ENCODE measurements at regions not wholly inside any gene's neighbourhood (a gene's known extent, or its start where the extent isn't known, plus 50 kb on each side); places are given as distances from the start of the nearest gene placed in this dataset.
A peak's percentile ranks its signal among the peaks of the same experiment; 100 is the strongest.

DNA sequence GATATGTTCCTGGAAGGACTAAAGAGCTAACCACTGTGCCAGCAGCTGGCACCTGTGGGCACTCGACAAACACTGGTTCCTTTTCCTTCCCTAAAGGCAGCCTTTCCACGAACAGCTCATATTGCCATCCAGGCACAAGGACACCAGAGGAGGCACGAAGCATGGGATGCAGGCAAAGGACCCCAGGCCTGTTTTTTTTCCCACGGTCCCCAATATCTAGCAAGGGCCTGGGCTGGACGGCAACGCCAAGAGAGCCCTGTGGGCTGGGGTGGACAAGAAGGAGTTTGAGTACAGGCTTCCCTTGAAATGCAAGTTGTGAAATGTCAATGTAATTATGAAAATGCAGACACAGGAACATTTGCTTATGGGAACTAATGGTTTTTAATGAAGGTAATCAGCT lies 135.9 kb downstream of the CYP26B1 start:
- peak; percentile 4 for DNase-seq (ENCODE audit: low spot score)
- in situ Hi-C loops (cut with MboI; ENCODE audit: low sequenced_read_pairs, unreplicated experiment): no loop called here

DNA sequence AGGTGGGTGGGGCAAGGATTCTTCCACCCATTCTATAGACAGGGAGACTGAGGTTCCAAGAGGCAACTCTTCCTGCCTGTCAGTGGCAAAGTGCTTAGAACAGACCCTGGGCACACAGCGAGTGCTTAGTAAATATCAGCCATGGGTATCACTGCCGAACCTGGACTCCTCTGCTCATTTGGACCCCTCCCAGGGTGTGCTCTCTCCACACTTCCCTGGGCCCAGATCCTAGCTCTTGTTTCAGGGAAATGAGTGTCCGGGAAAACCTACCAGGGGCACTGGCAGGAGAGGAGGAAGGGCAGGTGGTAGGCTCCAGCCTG lies 136.3 kb downstream of the CYP26B1 start:
- TF ChIP-seq, protein P1, sequence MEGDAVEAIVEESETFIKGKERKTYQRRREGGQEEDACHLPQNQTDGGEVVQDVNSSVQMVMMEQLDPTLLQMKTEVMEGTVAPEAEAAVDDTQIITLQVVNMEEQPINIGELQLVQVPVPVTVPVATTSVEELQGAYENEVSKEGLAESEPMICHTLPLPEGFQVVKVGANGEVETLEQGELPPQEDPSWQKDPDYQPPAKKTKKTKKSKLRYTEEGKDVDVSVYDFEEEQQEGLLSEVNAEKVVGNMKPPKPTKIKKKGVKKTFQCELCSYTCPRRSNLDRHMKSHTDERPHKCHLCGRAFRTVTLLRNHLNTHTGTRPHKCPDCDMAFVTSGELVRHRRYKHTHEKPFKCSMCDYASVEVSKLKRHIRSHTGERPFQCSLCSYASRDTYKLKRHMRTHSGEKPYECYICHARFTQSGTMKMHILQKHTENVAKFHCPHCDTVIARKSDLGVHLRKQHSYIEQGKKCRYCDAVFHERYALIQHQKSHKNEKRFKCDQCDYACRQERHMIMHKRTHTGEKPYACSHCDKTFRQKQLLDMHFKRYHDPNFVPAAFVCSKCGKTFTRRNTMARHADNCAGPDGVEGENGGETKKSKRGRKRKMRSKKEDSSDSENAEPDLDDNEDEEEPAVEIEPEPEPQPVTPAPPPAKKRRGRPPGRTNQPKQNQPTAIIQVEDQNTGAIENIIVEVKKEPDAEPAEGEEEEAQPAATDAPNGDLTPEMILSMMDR (IDR thresholded peaks at IDR 0.05; ENCODE audit: borderline replicate concordance, control extremely low read depth, extremely low read depth, insufficient read depth, missing control alignments): no peak
- DNase-seq (ENCODE audit: low spot score): peak; percentile 4
- in situ Hi-C loops (cut with MboI; ENCODE audit: low sequenced_read_pairs, unreplicated experiment): no loop called here

More for the DNA sequence above, 135.9 kb downstream of the CYP26B1 start:
- TF ChIP-seq, protein P1 (IDR thresholded peaks at IDR 0.05; ENCODE audit: borderline replicate concordance, control extremely low read depth, extremely low read depth, insufficient read depth, missing control alignments): no peak

DNA sequence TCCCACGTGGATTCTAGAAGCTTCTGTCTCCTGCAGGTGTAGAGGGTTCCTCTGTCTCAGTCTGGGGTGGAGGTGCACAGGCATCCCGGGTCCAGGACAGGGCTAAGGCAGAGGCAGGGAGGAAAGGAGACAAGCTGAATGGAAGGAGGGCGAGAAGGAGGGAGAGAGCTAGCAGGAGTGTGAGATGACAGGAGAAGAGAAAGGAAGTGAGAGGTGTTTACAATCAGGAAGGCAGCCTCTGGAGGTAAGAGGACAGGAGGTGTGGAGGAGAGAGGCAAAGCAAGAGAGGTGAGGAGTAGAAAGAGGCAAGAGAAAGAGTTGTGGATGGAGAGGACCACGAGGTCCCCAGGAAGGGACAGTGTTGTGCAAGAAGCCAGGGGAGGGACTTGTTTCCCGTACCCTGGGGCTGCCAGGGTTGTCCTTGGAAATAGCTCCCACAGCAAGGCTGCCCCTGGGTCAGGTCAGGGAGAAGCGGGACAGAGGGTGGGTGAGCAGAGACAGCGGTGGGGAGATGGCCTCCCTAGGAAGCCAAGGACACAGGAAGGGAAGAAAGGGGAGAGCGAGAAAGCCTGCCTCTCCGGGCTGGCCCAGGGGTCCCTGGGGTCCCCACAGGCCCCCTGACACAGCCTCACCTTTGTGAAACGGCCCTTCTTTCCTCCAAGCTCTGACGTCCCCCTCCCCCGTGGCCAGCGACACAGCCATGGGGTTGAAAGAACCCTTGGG lies 136.9 kb downstream of the CYP26B1 start:
- TF ChIP-seq, protein P1 (IDR thresholded peaks at IDR 0.05; ENCODE audit: borderline replicate concordance, control extremely low read depth, extremely low read depth, insufficient read depth, missing control alignments): no peak
- DNase-seq (ENCODE audit: low spot score): peak; percentile 4
- in situ Hi-C loops (cut with MboI; ENCODE audit: low sequenced_read_pairs, unreplicated experiment): no loop called here

DNA sequence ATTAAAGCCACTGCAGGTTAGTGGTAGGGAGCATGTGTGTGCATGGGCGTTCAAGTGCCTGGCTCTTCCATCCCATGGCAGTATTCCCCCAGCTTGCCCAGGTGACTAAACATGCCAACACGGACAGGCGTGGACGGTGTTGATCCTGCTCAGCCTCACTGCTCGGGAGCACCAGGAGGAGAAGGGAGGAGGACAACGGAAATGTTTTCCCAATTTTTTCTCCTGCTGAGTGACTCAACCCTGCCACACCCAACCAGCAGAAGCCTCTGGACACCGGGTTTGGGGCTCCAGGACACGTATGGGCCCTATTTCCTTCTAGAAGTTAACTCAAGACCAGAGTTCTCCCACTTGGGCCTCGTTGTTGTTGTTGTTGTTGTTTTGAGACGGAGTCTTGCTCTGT lies 139.1 kb downstream of the CYP26B1 start:
- TF ChIP-seq, protein P1 (IDR thresholded peaks at IDR 0.05; ENCODE audit: borderline replicate concordance, control extremely low read depth, extremely low read depth, insufficient read depth, missing control alignments): no peak
- no peak for DNase-seq (ENCODE audit: low spot score)
- in situ Hi-C loops (cut with MboI; ENCODE audit: low sequenced_read_pairs, unreplicated experiment): no loop called here

DNA sequence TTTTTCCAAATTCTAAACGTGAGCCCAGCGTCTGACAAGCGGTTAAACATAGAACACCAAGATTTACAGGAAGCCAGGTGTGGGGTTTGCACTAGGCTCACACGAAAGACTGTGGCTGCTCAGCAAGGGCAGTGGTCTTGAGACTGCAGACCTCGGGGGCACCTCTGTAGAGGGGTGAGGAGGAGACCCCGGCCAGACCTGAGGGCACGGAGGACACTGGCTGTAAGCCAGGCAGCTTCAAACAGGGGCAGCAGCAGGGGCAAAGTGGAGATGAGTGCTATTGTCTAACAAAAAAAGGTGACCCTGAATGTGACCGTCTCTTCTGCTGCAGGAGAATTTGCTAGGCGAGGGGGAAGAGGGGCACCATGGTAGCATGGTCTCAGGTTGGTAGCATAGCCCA lies 140.3 kb downstream of the CYP26B1 start:
- TF ChIP-seq, protein P1 (IDR thresholded peaks at IDR 0.05; ENCODE audit: borderline replicate concordance, control extremely low read depth, extremely low read depth, insufficient read depth, missing control alignments): no peak

DNA sequence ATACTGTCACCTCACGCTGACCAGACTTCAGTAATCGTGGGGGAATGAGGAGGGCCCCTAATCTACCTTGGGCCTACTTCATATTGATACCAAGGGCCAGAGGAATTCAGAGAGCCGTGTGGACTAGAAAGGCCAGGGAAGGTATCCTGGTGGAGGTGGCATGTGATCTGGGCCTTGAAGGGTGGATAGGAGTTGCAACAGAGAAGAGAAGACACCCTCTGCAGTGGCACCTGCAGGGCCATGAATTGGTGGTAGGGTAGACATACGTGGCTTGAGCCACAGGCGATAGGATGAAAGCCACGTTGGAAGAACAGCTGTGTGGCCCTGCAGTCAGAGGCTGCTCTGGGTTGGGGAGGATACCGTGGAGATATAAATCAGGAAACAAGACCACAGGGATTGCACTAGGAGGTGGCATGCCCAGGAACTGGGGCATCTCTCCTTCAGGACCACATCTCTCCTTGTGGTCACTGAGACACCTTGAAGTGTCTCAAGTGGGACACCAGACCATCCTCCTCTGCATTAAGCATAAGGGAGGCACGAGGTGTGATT lies 141.4 kb downstream of the CYP26B1 start:
- TF ChIP-seq, protein P1 (IDR thresholded peaks at IDR 0.05; ENCODE audit: borderline replicate concordance, control extremely low read depth, extremely low read depth, insufficient read depth, missing control alignments): no peak
- no peak for DNase-seq (ENCODE audit: low spot score)
- in situ Hi-C loops (cut with MboI; ENCODE audit: low sequenced_read_pairs, unreplicated experiment): no loop called here

More for the DNA sequence above, 140.3 kb downstream of the CYP26B1 start:
- in situ Hi-C loops (cut with MboI; ENCODE audit: low sequenced_read_pairs, unreplicated experiment): no loop called here
- no peak for DNase-seq (ENCODE audit: low spot score)

All from GM13976 (cell line).